K562 (cell line): ENCODE measurements at regions not wholly inside any gene's neighbourhood (a gene's known extent, or its start where the extent isn't known, plus 50 kb on each side); places are given as distances from the start of the nearest gene placed in this dataset.

Experiments
- AFF1 ChIP-seq, 2 experiments: fragments of 450-650 bp; IDR thresholded peaks; 2 replicates each; pipeline ENCODE4 v1.6.1; 2018; ENCODE audit warnings: mild to moderate bottlenecking in 2 of 2, low read depth in 1 of 2; ENCODE audit not compliant: partially characterized antibody in 2 of 2
- EHMT2 ChIP-seq: fragments of 450-650 bp; IDR thresholded peaks from 2 replicates; pipeline ENCODE4 v1.6.1; 2018; ENCODE audit warnings: antibody characterized with exemption
- ELF2 ChIP-seq: fragments of 250-450 bp; sonication (Bioruptor Pico); IDR thresholded peaks from 2 replicates; pipeline ENCODE4 v1.5.0; 2021; ENCODE audit warnings: mild to moderate bottlenecking
- ELF4 ChIP-seq: fragments of 450-650 bp; formaldehyde crosslinking; IDR thresholded peaks from 2 replicates; pipeline ENCODE4 v1.4.0; 2022; ENCODE audit warnings: missing genetic modification characterization
- HMG20B ChIP-seq: fragments of 250-450 bp; sonication (Bioruptor Pico); IDR thresholded peaks from 2 replicates; pipeline ENCODE4 v1.5.0; 2021; ENCODE audit warnings: mild to moderate bottlenecking
- KDM1A ChIP-seq, 2 experiments: fragments of 450-650 bp; IDR thresholded peaks; 2 replicates each; pipeline ENCODE4 v1.6.1; 2016; ENCODE audit warnings: mild to moderate bottlenecking in 2 of 2
- NFRKB ChIP-seq: fragments of 450-650 bp; IDR thresholded peaks from 2 replicates; pipeline ENCODE4 v1.6.1; 2016; ENCODE audit warnings: low read depth
- NFXL1 ChIP-seq: fragments of 450-650 bp; formaldehyde crosslinking; IDR thresholded peaks from 2 replicates; pipeline ENCODE4 v1.4.0; 2021; ENCODE audit warnings: mild to moderate bottlenecking
- NKRF ChIP-seq: fragments of 450-650 bp; IDR thresholded peaks from 2 replicates; pipeline ENCODE4 v1.6.1; 2016; ENCODE audit warnings: borderline replicate concordance
- NR2C1 ChIP-seq, 2 experiments: fragments of 450-650 bp; IDR thresholded peaks; 2 replicates each; pipeline ENCODE4 v1.6.1; 2017; ENCODE audit warnings: mild to moderate bottlenecking in 2 of 2, antibody characterized with exemption in 1 of 2, inconsistent platforms in 1 of 2, missing compliant biosample characterization in 1 of 2, missing genetic modification characterization in 1 of 2
- RNF219 ChIP-seq: fragments of 250-450 bp; sonication (Bioruptor Pico); IDR thresholded peaks from 2 replicates; pipeline ENCODE4 v1.5.0; 2022; ENCODE audit warnings: mild to moderate bottlenecking
- SUPT5H ChIP-seq: fragments of 450-650 bp; IDR thresholded peaks from 2 replicates; pipeline ENCODE4 v1.6.1; 2016
- ZEB2 ChIP-seq: fragments of 450-650 bp; IDR thresholded peaks from 2 replicates; pipeline ENCODE4 v1.6.1; 2016
- ZNF282 ChIP-seq: sonication (generic); formaldehyde crosslinking; IDR thresholded peaks from 2 replicates; pipeline ENCODE4 v1.8.1; 2023; ENCODE audit warnings: missing genetic modification reagents
- ZNF609 ChIP-seq: sonication (generic); formaldehyde crosslinking; IDR thresholded peaks from 2 replicates; pipeline ENCODE4 v1.8.1; 2023; ENCODE audit warnings: missing genetic modification reagents, mild to moderate bottlenecking, borderline replicate concordance

GRCh38 chr6:146895101-146895771 is 296.5 kb downstream of the ADGB start (continued):
- TF ChIP-seq ELF4 = peak; percentile 43; the same call in 1 of the 2 replicates
- TF ChIP-seq NFRKB = peak; percentile 77; the same call in 1 of the 2 replicates
- 0 out of 2 replicates have a peak, but pooled peaks have one; percentile 8 for TF ChIP-seq EHMT2
- no peak for TF ChIP-seq ELF2 (CRISPR knock-in tag)
- no peak for TF ChIP-seq ZNF282 (CRISPR knock-in tag)
- no peak for TF ChIP-seq NR2C1 (IDR thresholded peaks at IDR 0.05)
- TF ChIP-seq NR2C1 (tag; IDR thresholded peaks at IDR 0.05) = peak; percentile 5; the same call in 1 of the 2 replicates
- peak; percentile 28; the same call in 1 of the 2 replicates for TF ChIP-seq SUPT5H
- no peak for TF ChIP-seq HMG20B (CRISPR knock-in tag)
- peak; percentile 4; the same call in 1 of the 2 replicates for TF ChIP-seq RNF219
- peak; percentile 54; the same call in 1 of the 2 replicates for TF ChIP-seq NKRF
- TF ChIP-seq NFXL1 (CRISPR knock-in tag) = no peak
- TF ChIP-seq ZEB2 = no peak
- 0 out of 4 replicates have a peak, but pooled peaks of 1 of the 2 experiments have one; percentile 16 for TF ChIP-seq KDM1A (IDR thresholded peaks at IDR 0.05)
- peak in 1 of 2 experiments; percentile 66 for TF ChIP-seq AFF1 (IDR thresholded peaks at IDR 0.05; ENCODE audit: low read depth in 1 of 2, partially characterized antibody in 2 of 2)
- no peak for TF ChIP-seq ZNF609 (CRISPR knock-in tag)
